ENCODE measurements at regions not wholly inside any gene's neighbourhood (a gene's known extent, or its start where the extent isn't known, plus 50 kb on each side); places are given as distances from the start of the nearest gene placed in this dataset.
"Not testable (repeated sequence)": the region's sequence is repeated elsewhere in the genome, so short reads cannot be mapped to it uniquely, and the experiment has no call there.

GRCh38 chr4:75284831-75285230 lies 229.4 kb downstream of the RCHY1 start:
- no peak for FAIRE-seq
- no peak for DNase-seq (ENCODE audit: insufficient read length)
- no peak for TF ChIP-seq POLR2A (IDR thresholded peaks at IDR 0.05; ENCODE audit: low read depth, low read length)
- no peak for TF ChIP-seq POLR2AphosphoS5 (IDR thresholded peaks at IDR 0.05; ENCODE audit: low read depth, low read length)
- no peak for TF ChIP-seq TAF1 (IDR thresholded peaks at IDR 0.05; ENCODE audit: borderline replicate concordance, low read depth, low read length)

GRCh38 chr4:75280461-75280860 lies 233.7 kb downstream of the RCHY1 start:
- not testable (repeated sequence) for DNase-seq (ENCODE audit: insufficient read length); FAIRE-seq

- DNase-seq (ENCODE audit: insufficient read length) (no peak), FAIRE-seq (no peak)
- TF ChIP-seq POLR2AphosphoS5 (IDR thresholded peaks at IDR 0.05; ENCODE audit: low read depth, low read length) (no peak), TAF1 (IDR thresholded peaks at IDR 0.05; ENCODE audit: borderline replicate concordance, low read depth, low read length) (no peak), POLR2A (IDR thresholded peaks at IDR 0.05; ENCODE audit: low read depth, low read length) (no peak)
Observed at GRCh38 chr4:75259306-75259705, 254.9 kb downstream of the RCHY1 start.

GRCh38 chr4:75255261-75255660 lies 258.9 kb downstream of the RCHY1 start:
- DNase-seq (ENCODE audit: insufficient read length) (no peak), FAIRE-seq (no peak)
- no peak for TF ChIP-seq TAF1 (IDR thresholded peaks at IDR 0.05; ENCODE audit: borderline replicate concordance, low read depth, low read length)
- no peak for TF ChIP-seq POLR2A (IDR thresholded peaks at IDR 0.05; ENCODE audit: low read depth, low read length)
- TF ChIP-seq POLR2AphosphoS5 (IDR thresholded peaks at IDR 0.05; ENCODE audit: low read depth, low read length): no peak

GRCh38 chr4:75254745-75255144 lies 259.5 kb downstream of the RCHY1 start:
- no peak for FAIRE-seq
- TF ChIP-seq POLR2AphosphoS5 (IDR thresholded peaks at IDR 0.05; ENCODE audit: low read depth, low read length): no peak
- no peak for TF ChIP-seq TAF1 (IDR thresholded peaks at IDR 0.05; ENCODE audit: borderline replicate concordance, low read depth, low read length)
- no peak for TF ChIP-seq POLR2A (IDR thresholded peaks at IDR 0.05; ENCODE audit: low read depth, low read length)
- no peak for DNase-seq (ENCODE audit: insufficient read length)

- not testable (repeated sequence) for DNase-seq (ENCODE audit: insufficient read length); FAIRE-seq
Observed at GRCh38 chr4:75253094-75253493, 261.1 kb downstream of the RCHY1 start.

GRCh38 chr4:75251547-75251946 lies 262.7 kb downstream of the RCHY1 start:
- TF ChIP-seq TAF1 (IDR thresholded peaks at IDR 0.05; ENCODE audit: borderline replicate concordance, low read depth, low read length) (no peak), POLR2A (IDR thresholded peaks at IDR 0.05; ENCODE audit: low read depth, low read length) (no peak), POLR2AphosphoS5 (IDR thresholded peaks at IDR 0.05; ENCODE audit: low read depth, low read length) (no peak)
- no peak for DNase-seq (ENCODE audit: insufficient read length)
- peak; percentile 65 for FAIRE-seq

GRCh38 chr4:75249739-75250138 lies 264.5 kb downstream of the RCHY1 start:
- TF ChIP-seq TAF1 (IDR thresholded peaks at IDR 0.05; ENCODE audit: borderline replicate concordance, low read depth, low read length) (no peak), POLR2A (IDR thresholded peaks at IDR 0.05; ENCODE audit: low read depth, low read length) (no peak), POLR2AphosphoS5 (IDR thresholded peaks at IDR 0.05; ENCODE audit: low read depth, low read length) (no peak)
- FAIRE-seq (no peak), DNase-seq (ENCODE audit: insufficient read length) (no peak)

GRCh38 chr4:75248770-75249407 lies 265.3 kb downstream of the RCHY1 start:
- FAIRE-seq (no peak), DNase-seq (ENCODE audit: insufficient read length) (no peak)
- TF ChIP-seq POLR2AphosphoS5 (IDR thresholded peaks at IDR 0.05; ENCODE audit: low read depth, low read length) (no peak), TAF1 (IDR thresholded peaks at IDR 0.05; ENCODE audit: borderline replicate concordance, low read depth, low read length) (no peak), POLR2A (IDR thresholded peaks at IDR 0.05; ENCODE audit: low read depth, low read length) (no peak)

GRCh38 chr4:75244325-75244724 lies 269.9 kb downstream of the RCHY1 start:
- no peak for TF ChIP-seq TAF1 (IDR thresholded peaks at IDR 0.05; ENCODE audit: borderline replicate concordance, low read depth, low read length)
- no peak for TF ChIP-seq POLR2AphosphoS5 (IDR thresholded peaks at IDR 0.05; ENCODE audit: low read depth, low read length)
- TF ChIP-seq POLR2A (IDR thresholded peaks at IDR 0.05; ENCODE audit: low read depth, low read length): no peak
- DNase-seq (ENCODE audit: insufficient read length): no peak
- no peak for FAIRE-seq

- TF ChIP-seq POLR2A (IDR thresholded peaks at IDR 0.05; ENCODE audit: low read depth, low read length) (no peak), TAF1 (IDR thresholded peaks at IDR 0.05; ENCODE audit: borderline replicate concordance, low read depth, low read length) (no peak), POLR2AphosphoS5 (IDR thresholded peaks at IDR 0.05; ENCODE audit: low read depth, low read length) (no peak)
- no peak for DNase-seq (ENCODE audit: insufficient read length)
- FAIRE-seq: no peak
Observed at GRCh38 chr4:75243570-75243969, 270.6 kb downstream of the RCHY1 start.

- FAIRE-seq (peak; percentile 92), DNase-seq (ENCODE audit: insufficient read length) (no peak)
- no peak for TF ChIP-seq TAF1 (IDR thresholded peaks at IDR 0.05; ENCODE audit: borderline replicate concordance, low read depth, low read length)
- TF ChIP-seq POLR2AphosphoS5 (IDR thresholded peaks at IDR 0.05; ENCODE audit: low read depth, low read length): no peak
- no peak for TF ChIP-seq POLR2A (IDR thresholded peaks at IDR 0.05; ENCODE audit: low read depth, low read length)
Observed at GRCh38 chr4:75235359-75235951, 278.7 kb downstream of the RCHY1 start.

- FAIRE-seq (no peak), DNase-seq (ENCODE audit: insufficient read length) (no peak)
- TF ChIP-seq POLR2AphosphoS5 (IDR thresholded peaks at IDR 0.05; ENCODE audit: low read depth, low read length): no peak
- TF ChIP-seq POLR2A (IDR thresholded peaks at IDR 0.05; ENCODE audit: low read depth, low read length): no peak
- TF ChIP-seq TAF1 (IDR thresholded peaks at IDR 0.05; ENCODE audit: borderline replicate concordance, low read depth, low read length): no peak
Observed at GRCh38 chr4:75232546-75232945, 281.7 kb downstream of the RCHY1 start.

Measured in GM12892 (cell line).